Activated CD4-positive, alpha-beta T cell treated with anti-CD3 and anti-CD28 coated beads, Interleukin-2, amount 10 ng/mL, durations not matched to agents 7 days and 5 days (primary cell): ENCODE measurements at regions not wholly inside any gene's neighbourhood (a gene's known extent, or its start where the extent isn't known, plus 50 kb on each side); places are given as distances from the start of the nearest gene placed in this dataset.

Source experiments
- CTCF ChIA-PET: fragments of 350-600 bp; sonication (Branson Sonifier 250); formaldehyde crosslinking; loops from one replicate; lab custom pipeline; 2021; ENCODE audit warnings: antibody characterized with exemption; lab: Charles Lee
- POLR2A ChIA-PET: fragments of 350-600 bp; sonication (Branson Sonifier 250); formaldehyde crosslinking; loops from one replicate; lab custom pipeline; 2021; ENCODE audit warnings: antibody characterized with exemption; lab: Charles Lee
- DNase-seq: peaks from one replicate; pipeline ENCODE4 v3.0.0-alpha.2; 2020
- H3K27ac Mint-ChIP-seq: one replicate; pipeline ENCODE4 v1.8.0; 2021; ENCODE audit warnings: mild to moderate bottlenecking, moderate library complexity, mixed read lengths
- H3K27me3 Mint-ChIP-seq: one replicate; pipeline ENCODE4 v1.8.0; 2021; ENCODE audit warnings: mixed read lengths
- H3K36me3 Mint-ChIP-seq: one replicate; pipeline ENCODE4 v1.8.0; 2021; ENCODE audit warnings: low read depth, mixed read lengths
- H3K4me1 Mint-ChIP-seq: one replicate; pipeline ENCODE4 v1.8.0; 2021; ENCODE audit warnings: mixed read lengths
- H3K4me3 Mint-ChIP-seq: one replicate; pipeline ENCODE4 v1.8.0; 2021; ENCODE audit warnings: mild to moderate bottlenecking, moderate library complexity, mixed read lengths
- H3K9me3 Mint-ChIP-seq: one replicate; pipeline ENCODE4 v1.8.0; 2021; ENCODE audit warnings: mixed read lengths

DNA sequence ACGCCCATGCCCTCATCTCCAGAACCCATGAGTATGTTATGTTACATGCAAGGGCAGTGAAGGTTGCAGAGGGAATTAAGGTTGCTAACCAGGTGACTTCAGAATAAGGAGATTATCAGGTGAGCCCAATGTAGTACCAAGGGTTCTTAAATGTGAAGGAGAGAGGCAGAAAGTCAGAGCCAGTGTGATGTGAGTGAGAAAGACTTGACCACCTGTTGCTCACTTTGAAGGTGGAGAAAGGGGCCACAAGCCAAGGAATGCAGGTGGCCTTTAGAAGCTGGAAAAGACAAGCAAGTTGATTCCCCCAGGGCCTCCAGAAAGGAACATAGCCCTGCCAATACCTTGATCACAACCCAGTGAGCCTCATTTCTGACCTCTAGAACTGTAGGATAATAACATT lies 84.7 kb upstream of the CLDN14 start:
- H3K9me3 Mint-ChIP-seq, result no peaks in the 10 kb centered on the region
- ChIA-PET POLR2A (no interaction called here), CTCF (no interaction called here)
- no peak overlapping the region for H3K27ac Mint-ChIP-seq
- H3K4me1 Mint-ChIP-seq, result no peaks in the 10 kb centered on the region
- no peaks in the 10 kb centered on the region for H3K36me3 Mint-ChIP-seq
- no peak overlapping the region for H3K4me3 Mint-ChIP-seq
- no peak for DNase-seq
- H3K27me3 Mint-ChIP-seq, result peaks cover 11% of the 10 kb centered on the region

DNA sequence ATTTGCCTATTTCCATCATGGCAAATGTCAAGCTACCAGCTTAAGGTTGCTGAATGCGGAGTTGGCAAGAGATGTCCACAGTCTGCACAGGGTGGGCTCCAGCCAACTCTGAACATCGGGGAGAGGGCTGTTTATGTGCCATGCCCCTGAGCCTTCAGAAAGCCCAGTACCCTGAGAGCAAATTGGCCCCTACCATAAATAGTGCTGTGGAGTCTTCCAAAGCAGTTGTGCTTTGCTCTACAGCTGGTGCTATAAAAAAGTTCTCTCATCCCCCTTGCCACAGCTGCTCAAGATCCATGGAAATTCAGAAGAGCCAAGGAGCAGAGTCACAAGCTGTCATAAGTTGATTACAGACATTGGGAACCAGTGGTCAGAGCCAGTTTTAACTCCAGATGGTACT lies 85.6 kb upstream of the CLDN14 start:
- Mint-ChIP-seq H3K9me3 (no peaks in the 10 kb centered on the region), H3K4me3 (no peak overlapping the region), H3K4me1 (no peaks in the 10 kb centered on the region), H3K27ac (no peak overlapping the region), H3K36me3 (no peaks in the 10 kb centered on the region), H3K27me3 (peaks cover 11% of the 10 kb centered on the region)
- no peak for DNase-seq
- ChIA-PET CTCF (interaction anchor here (0.6 kb wide), 1 partner anchor 61 kb away, joined by 3 read pairs; no protein-coding TSS in a partner anchor), POLR2A (no interaction called here)

DNA sequence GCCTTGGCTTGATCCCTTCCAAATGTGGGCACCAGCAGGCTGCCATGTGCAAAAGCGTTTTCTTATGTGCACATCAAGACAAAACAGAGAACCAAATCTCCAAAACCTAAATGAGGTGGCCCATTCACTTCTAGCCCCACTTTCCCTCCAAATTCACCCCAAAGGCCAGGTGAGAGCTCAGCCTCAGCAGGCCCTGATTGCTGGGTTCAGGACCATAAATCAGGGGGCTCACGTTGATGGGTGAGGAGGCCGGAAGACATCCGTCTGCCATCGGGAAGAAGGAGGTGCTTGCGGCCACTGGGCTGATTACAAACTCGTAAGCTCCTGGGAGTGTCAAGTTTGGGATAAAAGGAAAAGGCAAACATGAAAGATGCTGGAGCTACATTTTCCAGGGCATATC lies 86.7 kb upstream of the CLDN14 start:
- POLR2A ChIA-PET, result no interaction called here

DNA sequence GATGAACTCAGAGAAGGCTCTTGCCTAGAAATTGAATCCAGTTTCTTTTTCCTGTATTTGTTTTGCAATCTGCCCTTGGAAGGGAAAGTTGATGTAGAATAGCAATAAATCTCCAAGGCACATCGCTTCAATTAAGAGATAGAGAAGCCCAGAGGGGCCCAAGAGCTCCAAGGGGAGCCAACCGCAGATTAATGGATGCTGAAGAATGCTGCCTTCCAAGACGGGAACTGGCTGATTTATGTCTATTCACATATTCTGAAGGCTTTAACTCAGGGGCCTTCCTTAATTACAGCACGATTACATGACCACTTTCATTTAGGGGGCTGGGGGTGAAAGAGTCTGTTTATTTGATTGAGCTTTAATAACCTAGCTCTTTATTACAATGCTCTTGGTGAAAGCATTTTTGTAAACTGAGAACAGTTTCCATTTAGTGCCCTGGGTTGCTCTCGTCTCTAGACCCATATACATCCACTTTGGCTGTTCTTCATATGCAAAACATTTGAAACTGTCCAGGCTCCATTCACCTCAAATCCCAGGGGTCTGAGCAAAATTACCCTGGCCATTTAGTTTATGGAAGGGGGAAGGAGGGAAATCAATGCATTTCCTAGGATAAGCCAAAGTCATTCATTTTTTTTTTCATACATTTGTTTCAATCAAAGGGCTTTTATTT lies 87.4 kb upstream of the CLDN14 start:
- peaks cover 5% of the 10 kb centered on the region for H3K27me3 Mint-ChIP-seq
- no peaks in the 10 kb centered on the region for H3K36me3 Mint-ChIP-seq
- POLR2A ChIA-PET, result no interaction called here
- no peak for DNase-seq
- no peaks in the 10 kb centered on the region for H3K4me1 Mint-ChIP-seq
- H3K4me3 Mint-ChIP-seq, result no peak overlapping the region
- no peak overlapping the region for H3K27ac Mint-ChIP-seq
- CTCF ChIA-PET, result interaction anchor here (0.8 kb wide), 1 partner anchor 97 kb away, joined by 3 read pairs; no protein-coding TSS in a partner anchor
- H3K9me3 Mint-ChIP-seq, result no peaks in the 10 kb centered on the region

More for the DNA sequence above, 86.7 kb upstream of the CLDN14 start:
- H3K27me3 Mint-ChIP-seq, result peaks cover 7% of the 10 kb centered on the region
- no peaks in the 10 kb centered on the region for H3K4me1 Mint-ChIP-seq
- H3K4me3 Mint-ChIP-seq, result no peak overlapping the region
- no peak overlapping the region for H3K27ac Mint-ChIP-seq
- no peaks in the 10 kb centered on the region for H3K36me3 Mint-ChIP-seq
- CTCF ChIA-PET, result no interaction called here
- no peak for DNase-seq
- H3K9me3 Mint-ChIP-seq, result no peaks in the 10 kb centered on the region

DNA sequence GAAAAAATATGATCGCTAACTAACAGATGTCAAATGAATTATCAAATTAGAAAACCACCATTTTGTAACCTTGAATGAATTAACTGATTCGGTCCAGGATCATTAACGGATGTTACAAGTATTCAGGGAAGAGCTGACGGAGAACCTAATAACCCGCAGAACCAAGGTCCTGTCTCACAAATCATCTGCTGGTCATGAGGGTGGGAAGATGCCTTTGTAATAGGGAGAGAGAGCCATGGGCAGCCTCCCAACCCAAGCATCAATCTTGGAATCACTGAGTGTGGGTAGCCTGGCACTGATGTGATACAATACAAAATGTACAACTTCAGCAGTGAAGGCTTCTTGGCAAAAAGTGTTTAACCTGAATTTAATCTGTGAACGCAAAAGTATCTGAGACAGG lies 89.6 kb upstream of the CLDN14 start:
- H3K36me3 Mint-ChIP-seq, result no peaks in the 10 kb centered on the region
- H3K27me3 Mint-ChIP-seq, result peaks cover 5% of the 10 kb centered on the region
- CTCF ChIA-PET, result interaction anchor here (0.7 kb wide), 1 partner anchor 61 kb away, joined by 6 read pairs; no protein-coding TSS in a partner anchor
- H3K4me3 Mint-ChIP-seq, result no peak overlapping the region
- H3K27ac Mint-ChIP-seq, result no peak overlapping the region
- H3K9me3 Mint-ChIP-seq, result no peaks in the 10 kb centered on the region
- no peak for DNase-seq
- POLR2A ChIA-PET, result no interaction called here
- no peaks in the 10 kb centered on the region for H3K4me1 Mint-ChIP-seq

DNA sequence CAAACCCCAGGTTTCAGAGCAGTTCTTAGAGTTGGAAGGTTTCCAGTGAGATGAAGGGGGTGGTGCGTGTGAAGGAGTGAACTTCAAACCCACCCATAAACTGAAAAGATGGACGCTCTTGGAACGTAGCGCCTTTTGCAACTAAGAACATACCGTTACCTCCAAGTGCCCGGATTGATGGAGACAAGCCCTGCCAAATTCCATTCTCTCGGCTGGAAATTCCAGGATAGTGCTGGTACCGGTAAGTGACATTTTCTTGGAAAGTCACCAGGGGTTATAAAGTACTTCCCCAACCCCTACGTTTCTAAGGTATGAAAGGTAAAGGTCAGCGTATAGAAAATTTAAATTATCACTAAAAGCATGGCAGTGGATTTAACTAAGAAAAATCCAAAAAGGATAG lies 91.6 kb upstream of the CLDN14 start:
- H3K36me3 Mint-ChIP-seq, result no peaks in the 10 kb centered on the region
- H3K27ac Mint-ChIP-seq, result no peak overlapping the region
- H3K4me3 Mint-ChIP-seq, result no peak overlapping the region
- no peaks in the 10 kb centered on the region for H3K9me3 Mint-ChIP-seq
- no peaks in the 10 kb centered on the region for H3K27me3 Mint-ChIP-seq
- H3K4me1 Mint-ChIP-seq, result no peaks in the 10 kb centered on the region
- ChIA-PET CTCF (no interaction called here), POLR2A (no interaction called here)
- no peak for DNase-seq

DNA sequence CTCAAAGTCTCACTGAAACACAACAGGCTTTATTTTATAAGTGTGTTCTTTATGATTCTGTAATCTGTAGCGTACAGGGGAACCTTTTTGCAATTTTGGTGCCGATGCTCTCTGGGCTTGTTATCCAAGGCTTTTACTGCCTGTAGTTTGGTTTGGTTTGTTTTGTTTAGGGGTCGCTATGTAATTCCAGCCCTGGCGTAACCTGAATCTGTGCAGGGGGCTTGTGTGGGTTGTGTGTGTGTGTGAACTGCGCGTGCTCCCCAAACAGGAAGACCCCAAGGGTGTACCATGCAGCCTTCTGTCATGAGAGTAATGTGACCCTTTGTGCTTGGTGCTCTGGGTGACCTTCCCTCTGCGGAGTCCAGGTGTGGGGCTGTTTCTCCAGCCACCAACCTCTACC lies 92.1 kb upstream of the CLDN14 start:
- Mint-ChIP-seq H3K36me3 (no peaks in the 10 kb centered on the region), H3K27ac (no peak overlapping the region), H3K27me3 (no peaks in the 10 kb centered on the region), H3K4me3 (no peak overlapping the region), H3K9me3 (no peaks in the 10 kb centered on the region), H3K4me1 (no peaks in the 10 kb centered on the region)
- ChIA-PET CTCF (no interaction called here), POLR2A (no interaction called here)
- DNase-seq, result no peak

DNA sequence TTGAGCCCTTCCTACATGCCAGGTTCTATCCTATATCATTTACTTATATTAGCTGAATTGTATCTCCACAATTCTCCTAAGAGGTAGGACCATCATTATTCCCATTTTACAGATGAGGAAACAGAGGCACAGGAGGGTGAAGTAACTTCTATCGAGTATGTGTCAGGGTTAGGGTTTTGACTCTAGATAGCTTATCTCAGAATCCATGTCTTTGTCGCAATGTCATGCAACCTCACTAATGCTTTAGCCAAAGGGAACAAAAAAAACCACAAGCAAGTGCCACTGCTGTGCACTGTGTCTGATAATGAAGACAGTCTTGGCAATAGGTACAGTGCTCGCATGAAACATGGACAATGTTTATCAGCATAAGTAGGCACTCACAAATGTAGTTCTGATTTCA lies 95.4 kb upstream of the CLDN14 start:
- H3K9me3 Mint-ChIP-seq, result no peaks in the 10 kb centered on the region
- ChIA-PET CTCF (interaction anchor here (0.7 kb wide), 1 partner anchor 8 kb away, joined by 3 read pairs; no protein-coding TSS in a partner anchor), POLR2A (no interaction called here)
- H3K4me1 Mint-ChIP-seq, result no peaks in the 10 kb centered on the region
- no peaks in the 10 kb centered on the region for H3K27me3 Mint-ChIP-seq
- no peak overlapping the region for H3K4me3 Mint-ChIP-seq
- no peak overlapping the region for H3K27ac Mint-ChIP-seq
- no peaks in the 10 kb centered on the region for H3K36me3 Mint-ChIP-seq
- no peak for DNase-seq

DNA sequence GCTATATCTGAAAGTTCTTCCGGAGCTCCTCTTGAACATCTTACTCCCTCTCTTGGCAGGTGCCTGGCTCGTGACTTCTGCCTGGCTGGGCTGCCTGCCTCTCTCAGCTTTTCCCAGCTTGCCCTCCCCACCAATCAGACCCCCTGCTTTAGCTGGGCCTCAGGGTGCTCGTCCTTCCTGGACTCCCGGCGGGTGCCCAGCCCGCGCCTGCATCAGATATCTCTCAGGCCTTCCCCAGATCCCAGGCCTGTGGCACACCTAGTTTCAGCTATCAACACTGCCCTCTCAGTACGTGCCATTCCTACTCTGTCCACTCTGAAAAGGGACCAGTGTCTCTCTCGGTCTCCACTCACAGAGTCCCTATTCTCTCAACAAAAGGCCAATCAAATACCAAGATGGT lies 96.5 kb upstream of the CLDN14 start:
- Mint-ChIP-seq H3K4me1 (no peaks in the 10 kb centered on the region), H3K27me3 (no peaks in the 10 kb centered on the region), H3K4me3 (no peak overlapping the region), H3K27ac (no peak overlapping the region), H3K36me3 (no peaks in the 10 kb centered on the region), H3K9me3 (no peaks in the 10 kb centered on the region)
- ChIA-PET CTCF (interaction anchor here (0.6 kb wide), 1 partner anchor 501 kb away, joined by 3 read pairs; no protein-coding TSS in a partner anchor), POLR2A (no interaction called here)
- no peak for DNase-seq

DNA sequence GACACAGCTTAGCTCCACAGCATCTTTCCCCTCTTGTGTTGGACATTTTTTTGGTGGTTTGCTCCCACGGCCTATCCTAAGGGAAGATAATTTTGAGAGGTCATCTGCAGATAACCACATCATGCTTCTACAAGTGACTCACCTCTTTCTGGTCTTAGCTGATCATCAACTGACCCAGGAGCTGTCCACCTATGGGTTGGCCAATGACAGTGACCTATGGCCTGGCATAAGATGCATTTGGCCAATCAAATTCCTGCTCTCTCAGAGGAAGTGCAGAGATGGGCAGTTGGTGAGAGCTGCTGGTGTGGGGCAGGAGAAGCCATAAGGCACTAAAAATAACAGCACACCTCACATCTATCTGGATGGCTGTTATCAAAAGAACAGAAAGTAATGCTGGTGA lies 100.0 kb upstream of the CLDN14 start:
- Mint-ChIP-seq H3K9me3 (no peaks in the 10 kb centered on the region), H3K4me1 (peaks cover 2% of the 10 kb centered on the region), H3K4me3 (no peak overlapping the region), H3K36me3 (no peaks in the 10 kb centered on the region), H3K27ac (no peak overlapping the region), H3K27me3 (no peaks in the 10 kb centered on the region)
- ChIA-PET CTCF (no interaction called here), POLR2A (no interaction called here)
- no peak for DNase-seq

DNA sequence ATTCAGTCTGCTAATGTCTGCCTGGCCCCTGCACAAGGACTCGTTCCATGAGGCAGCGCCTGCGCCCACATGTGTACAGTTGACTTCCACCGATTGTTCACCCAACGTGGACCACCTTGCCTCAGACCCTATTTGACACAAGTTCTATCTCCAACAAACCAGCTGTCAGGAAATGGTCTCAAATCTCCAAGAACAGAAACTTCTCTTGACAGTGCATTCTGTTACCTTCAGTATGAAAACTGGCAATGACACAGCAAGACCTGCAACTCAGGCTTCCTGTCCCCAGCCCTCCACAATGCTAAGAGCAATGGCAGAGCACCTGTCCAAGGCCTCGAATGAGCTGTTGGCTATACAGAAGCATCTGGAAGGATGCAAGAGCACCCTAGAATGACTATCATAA lies 102.3 kb upstream of the CLDN14 start:
- peaks cover 2% of the 10 kb centered on the region for H3K4me1 Mint-ChIP-seq
- CTCF ChIA-PET, result no interaction called here
- H3K4me3 Mint-ChIP-seq, result no peak overlapping the region

DNA sequence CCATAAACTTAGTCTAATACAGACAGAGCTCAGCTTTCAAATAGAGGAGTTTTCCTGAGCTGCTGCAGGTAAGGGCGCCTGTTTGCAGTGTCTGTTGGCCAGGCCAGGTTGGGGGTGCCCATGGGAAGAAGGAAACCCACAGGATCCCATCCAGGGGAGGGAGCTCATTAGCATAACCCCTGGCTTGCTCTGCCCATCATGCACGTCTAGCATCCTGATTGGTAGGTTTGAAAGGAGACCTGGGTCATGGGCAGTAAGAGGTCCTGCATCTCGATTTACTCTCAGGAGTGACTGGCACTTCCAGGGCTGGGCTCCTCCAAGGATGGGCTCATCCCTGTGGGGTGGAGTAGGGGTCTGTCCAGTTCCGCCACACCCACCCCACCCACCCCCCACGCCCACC lies 103.7 kb upstream of the CLDN14 start:
- DNase-seq, result no peak
- no peaks in the 10 kb centered on the region for H3K9me3 Mint-ChIP-seq
- H3K27ac Mint-ChIP-seq, result no peak overlapping the region
- POLR2A ChIA-PET, result no interaction called here
- H3K36me3 Mint-ChIP-seq, result no peaks in the 10 kb centered on the region
- no peak overlapping the region for H3K4me3 Mint-ChIP-seq
- CTCF ChIA-PET, result interaction anchor here (0.8 kb wide), 1 partner anchor 9 kb away, joined by 3 read pairs; no protein-coding TSS in a partner anchor
- no peaks in the 10 kb centered on the region for H3K27me3 Mint-ChIP-seq
- peaks cover 2% of the 10 kb centered on the region for H3K4me1 Mint-ChIP-seq

More for the DNA sequence above, 102.3 kb upstream of the CLDN14 start:
- Mint-ChIP-seq H3K36me3 (no peaks in the 10 kb centered on the region), H3K27me3 (no peaks in the 10 kb centered on the region), H3K27ac (no peak overlapping the region), H3K9me3 (no peaks in the 10 kb centered on the region)
- POLR2A ChIA-PET, result no interaction called here
- DNase-seq, result no peak

DNA sequence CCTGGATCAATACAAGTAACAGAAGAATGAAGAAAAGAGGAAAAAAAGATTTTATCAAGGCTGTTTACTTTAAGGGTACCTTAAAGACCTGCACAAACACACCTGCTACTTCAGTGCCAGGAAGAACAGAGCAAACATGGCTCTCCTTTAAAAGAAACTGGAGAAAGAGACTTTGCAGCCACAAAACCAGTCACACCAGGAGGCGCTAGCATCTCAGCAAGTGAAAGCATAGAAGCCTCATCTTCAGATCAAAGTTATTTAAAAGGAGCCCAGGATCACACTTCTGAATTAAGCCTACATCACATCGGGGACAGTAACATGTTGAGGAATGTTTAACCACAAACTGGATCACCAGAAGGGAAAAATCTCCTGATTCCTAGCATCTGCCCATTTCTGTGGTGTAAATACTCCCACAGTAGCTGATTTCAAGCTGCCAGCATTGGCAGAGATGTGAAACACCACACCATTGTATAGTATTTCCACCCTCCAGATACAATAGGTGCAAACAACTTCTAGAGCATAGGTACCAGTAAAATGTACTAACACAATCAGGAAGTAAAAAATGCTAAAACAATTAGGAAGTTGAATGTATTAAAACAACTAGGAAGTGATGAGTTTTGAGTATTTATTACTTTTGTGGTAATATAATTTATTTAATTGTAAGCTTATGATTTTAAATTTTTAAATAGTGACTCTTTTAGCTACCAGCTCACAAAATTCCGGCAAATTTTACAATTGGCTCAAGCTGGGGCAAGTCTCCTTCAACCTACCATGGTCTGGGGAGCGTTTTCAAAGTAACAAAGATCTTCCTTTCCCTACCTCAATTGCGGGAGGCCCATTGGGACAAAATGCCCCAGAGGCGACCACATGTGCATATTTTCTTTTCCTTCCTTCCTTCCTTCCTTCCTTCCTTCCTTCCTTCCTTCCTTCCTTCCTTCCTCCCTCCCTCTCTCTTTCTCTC lies 105.3 kb upstream of the CLDN14 start:
- POLR2A ChIA-PET, result no interaction called here
- H3K4me3 Mint-ChIP-seq, result no peak overlapping the region
- H3K36me3 Mint-ChIP-seq, result no peaks in the 10 kb centered on the region
- peaks cover 2% of the 10 kb centered on the region for H3K4me1 Mint-ChIP-seq
- no peak overlapping the region for H3K27ac Mint-ChIP-seq
- H3K9me3 Mint-ChIP-seq, result no peaks in the 10 kb centered on the region
- H3K27me3 Mint-ChIP-seq, result no peaks in the 10 kb centered on the region
- CTCF ChIA-PET, result no interaction called here
- peak; percentile 40 for DNase-seq
